SH-SY5Y (cell line): ENCODE measurements at regions not wholly inside any gene's neighbourhood (a gene's known extent, or its start where the extent isn't known, plus 50 kb on each side); places are given as distances from the start of the nearest gene placed in this dataset.

Source experiments
- GATA2 ChIP-seq: IDR thresholded peaks from 2 replicates; pipeline ENCODE4 v1.6.1; 2011; ENCODE audit warnings: mild to moderate bottlenecking, low read depth, low read length
- GATA3 ChIP-seq: IDR thresholded peaks from 2 replicates; pipeline ENCODE4 v1.6.1; 2011; ENCODE audit warnings: low read depth, mild to moderate bottlenecking, low read length, moderate library complexity

GRCh38 chr11:37088573-37088910 lies 490.5 kb upstream of the RAG2 start:
- TF ChIP-seq GATA2 (no peak), GATA3 (no peak)
